Ishikawa (cell line): ENCODE measurements at regions not wholly inside any gene's neighbourhood (a gene's known extent, or its start where the extent isn't known, plus 50 kb on each side); places are given as distances from the start of the nearest gene placed in this dataset.

ENCODE experiments used
- FOXM1 ChIP-seq: IDR thresholded peaks from 2 replicates; pipeline ENCODE4 v1.6.1; 2012; ENCODE audit warnings: low read depth, borderline replicate concordance
- RAD21 ChIP-seq: IDR thresholded peaks from 2 replicates; pipeline ENCODE4 v1.6.1; 2012; ENCODE audit warnings: low read depth
- REST ChIP-seq: IDR thresholded peaks from 2 replicates; pipeline ENCODE4 v1.6.1; 2012; ENCODE audit warnings: low read depth, mild to moderate bottlenecking
- TAF1 ChIP-seq: IDR thresholded peaks from 2 replicates; pipeline ENCODE4 v1.6.1; 2012; ENCODE audit warnings: low read depth, mild to moderate bottlenecking
- TEAD4 ChIP-seq: IDR thresholded peaks from 2 replicates; pipeline ENCODE4 v1.6.1; 2012

- TF ChIP-seq REST (no peak), RAD21 (no peak), FOXM1 (no peak), TAF1 (no peak), TEAD4 (no peak)
Measured at GRCh38 chr18:29311580-29311979, 1134.7 kb upstream of the CDH2 start.
